ENCODE measurements at regions not wholly inside any gene's neighbourhood (a gene's known extent, or its start where the extent isn't known, plus 50 kb on each side); places are given as distances from the start of the nearest gene placed in this dataset.
"Not testable (repeated sequence)": the region's sequence is repeated elsewhere in the genome, so short reads cannot be mapped to it uniquely, and the experiment has no call there.

GRCh38 chr12:94851396-94852028 lies 152.0 kb downstream of the NDUFA12 start:
- no peaks in the 10 kb centered on the region for H3K36me3 Mint-ChIP-seq (ENCODE audit: low read depth)
- H3K27me3 Mint-ChIP-seq (ENCODE audit: low read depth): peaks cover 31% of the 10 kb centered on the region
- no peak overlapping the region for H3K4me3 Mint-ChIP-seq
- H3K4me1 Mint-ChIP-seq (ENCODE audit: low read depth): peaks cover 7% of the 10 kb centered on the region
- ATAC-seq: no peak
- CTCF ChIA-PET: no interaction called here
- no peak overlapping the region for H3K27ac Mint-ChIP-seq
- no peaks in the 10 kb centered on the region for H3K9me3 Mint-ChIP-seq (ENCODE audit: insufficient read depth)
- POLR2A ChIA-PET: no interaction called here
- no peak for DNase-seq

DNA sequence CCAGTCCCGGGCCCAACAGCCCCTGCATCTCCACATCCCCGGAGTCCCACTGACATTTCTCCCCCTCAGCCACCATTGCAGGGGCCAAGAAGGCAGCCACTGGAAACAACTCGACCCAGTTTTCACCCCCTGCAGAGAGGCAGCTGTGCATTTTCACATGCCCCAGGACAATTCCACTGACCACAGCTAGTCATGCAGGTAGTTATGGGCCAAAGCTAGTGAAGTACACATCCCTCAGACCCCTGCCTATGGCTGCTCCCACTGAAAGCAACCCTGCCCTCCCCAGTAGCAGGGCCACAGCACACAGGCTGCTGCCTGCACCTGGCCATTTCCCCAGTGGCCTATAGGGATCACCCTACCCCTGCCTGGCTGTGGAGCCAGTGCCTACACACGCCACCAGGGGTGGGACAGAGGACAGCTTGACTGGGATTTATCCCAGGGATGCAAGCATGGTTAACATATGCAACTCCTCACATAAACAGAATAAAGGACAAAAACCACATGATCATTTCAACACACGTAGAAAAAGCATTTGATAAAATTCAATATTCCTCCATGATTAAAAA lies 154.0 kb downstream of the NDUFA12 start:
- ChIA-PET CTCF (no interaction called here), POLR2A (no interaction called here)
- H3K4me1 Mint-ChIP-seq (ENCODE audit: low read depth): no peaks in the 10 kb centered on the region
- H3K36me3 Mint-ChIP-seq (ENCODE audit: low read depth): no peaks in the 10 kb centered on the region
- no peak overlapping the region for H3K4me3 Mint-ChIP-seq
- ATAC-seq: no peak
- H3K27ac Mint-ChIP-seq: no peak overlapping the region
- no peaks in the 10 kb centered on the region for H3K9me3 Mint-ChIP-seq (ENCODE audit: insufficient read depth)
- H3K27me3 Mint-ChIP-seq (ENCODE audit: low read depth): peaks cover 33% of the 10 kb centered on the region
- DNase-seq: no peak

DNA sequence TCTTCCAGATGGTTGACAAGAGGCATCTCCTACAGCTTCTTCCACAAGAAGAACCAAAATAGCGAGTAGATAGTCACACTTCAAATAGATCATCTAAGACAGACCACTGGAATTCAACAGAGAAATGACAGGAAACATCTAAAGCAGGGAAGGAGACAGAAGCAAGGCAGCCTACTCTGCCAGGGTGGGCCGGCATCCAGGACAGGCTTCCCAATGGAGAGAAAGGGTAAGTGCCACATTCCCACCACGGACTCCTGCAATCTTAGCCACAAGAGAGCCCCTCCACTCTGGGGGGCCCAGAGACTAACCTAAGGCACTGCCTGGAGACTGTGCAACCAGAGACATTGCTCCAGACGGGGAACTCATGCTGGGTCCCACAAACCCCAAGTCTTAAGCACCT lies 154.5 kb downstream of the NDUFA12 start:
- DNase-seq: no peak
- ATAC-seq: no peak
- Mint-ChIP-seq H3K27me3 (ENCODE audit: low read depth) (peaks cover 33% of the 10 kb centered on the region), H3K4me3 (no peak overlapping the region), H3K9me3 (ENCODE audit: insufficient read depth) (no peaks in the 10 kb centered on the region), H3K4me1 (ENCODE audit: low read depth) (no peaks in the 10 kb centered on the region), H3K27ac (no peak overlapping the region), H3K36me3 (ENCODE audit: low read depth) (no peaks in the 10 kb centered on the region)
- POLR2A ChIA-PET: no interaction called here
- CTCF ChIA-PET: no interaction called here

DNA sequence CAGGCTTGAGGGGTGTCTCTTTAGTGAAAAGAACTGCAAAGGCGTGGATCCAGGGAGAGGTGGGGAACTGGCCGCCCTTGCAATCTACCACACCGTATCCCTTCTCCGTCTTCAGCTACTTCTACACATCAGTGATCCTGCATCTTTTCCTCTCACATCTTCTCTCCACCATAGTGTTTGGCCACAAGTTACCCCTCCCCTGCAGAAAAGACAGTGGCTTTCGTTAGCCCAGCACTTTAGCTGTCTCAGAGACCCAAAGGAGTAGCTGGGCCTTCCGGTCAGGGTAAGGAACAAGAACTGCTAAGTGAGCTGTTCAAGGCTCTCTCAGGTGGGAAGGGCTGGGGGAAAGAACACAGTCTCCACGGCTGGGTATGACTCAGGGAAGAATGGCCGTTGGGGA lies 158.4 kb downstream of the NDUFA12 start:
- ChIA-PET CTCF (no interaction called here), POLR2A (no interaction called here)
- DNase-seq (no peak), ATAC-seq (no peak)
- no peaks in the 10 kb centered on the region for H3K4me1 Mint-ChIP-seq (ENCODE audit: low read depth)
- no peak overlapping the region for H3K27ac Mint-ChIP-seq
- no peak overlapping the region for H3K4me3 Mint-ChIP-seq
- no peaks in the 10 kb centered on the region for H3K9me3 Mint-ChIP-seq (ENCODE audit: insufficient read depth)
- peaks cover 23% of the 10 kb centered on the region for H3K27me3 Mint-ChIP-seq (ENCODE audit: low read depth)
- H3K36me3 Mint-ChIP-seq (ENCODE audit: low read depth): no peaks in the 10 kb centered on the region

GRCh38 chr12:94844452-94844851 lies 159.0 kb downstream of the NDUFA12 start:
- DNase-seq (no peak), ATAC-seq (no peak)
- Mint-ChIP-seq H3K27me3 (ENCODE audit: low read depth) (peaks cover 25% of the 10 kb centered on the region), H3K4me1 (ENCODE audit: low read depth) (no peaks in the 10 kb centered on the region), H3K4me3 (no peak overlapping the region), H3K36me3 (ENCODE audit: low read depth) (no peaks in the 10 kb centered on the region), H3K9me3 (ENCODE audit: insufficient read depth) (no peaks in the 10 kb centered on the region), H3K27ac (no peak overlapping the region)
- ChIA-PET POLR2A (no interaction called here), CTCF (no interaction called here)

GRCh38 chr12:94841904-94842610 lies 161.4 kb downstream of the NDUFA12 start:
- Mint-ChIP-seq H3K27ac (no peak overlapping the region), H3K36me3 (ENCODE audit: low read depth) (no peaks in the 10 kb centered on the region), H3K9me3 (ENCODE audit: insufficient read depth) (no peaks in the 10 kb centered on the region), H3K27me3 (ENCODE audit: low read depth) (peaks cover 20% of the 10 kb centered on the region), H3K4me3 (no peak overlapping the region), H3K4me1 (ENCODE audit: low read depth) (no peaks in the 10 kb centered on the region)
- ChIA-PET POLR2A (no interaction called here), CTCF (no interaction called here)
- ATAC-seq: no peak
- DNase-seq: no peak

GRCh38 chr12:94841177-94841576 lies 162.3 kb downstream of the NDUFA12 start:
- no peak for ATAC-seq
- ChIA-PET CTCF (no interaction called here), POLR2A (no interaction called here)
- no peaks in the 10 kb centered on the region for H3K9me3 Mint-ChIP-seq (ENCODE audit: insufficient read depth)
- H3K36me3 Mint-ChIP-seq (ENCODE audit: low read depth): no peaks in the 10 kb centered on the region
- H3K27me3 Mint-ChIP-seq (ENCODE audit: low read depth): peaks cover 20% of the 10 kb centered on the region
- H3K4me3 Mint-ChIP-seq: no peak overlapping the region
- no peak overlapping the region for H3K27ac Mint-ChIP-seq
- H3K4me1 Mint-ChIP-seq (ENCODE audit: low read depth): no peaks in the 10 kb centered on the region
- DNase-seq: no peak

GRCh38 chr12:94839347-94839746 lies 164.2 kb downstream of the NDUFA12 start:
- Mint-ChIP-seq H3K4me1 (ENCODE audit: low read depth) (no peaks in the 10 kb centered on the region), H3K36me3 (ENCODE audit: low read depth) (no peaks in the 10 kb centered on the region), H3K27me3 (ENCODE audit: low read depth) (peaks cover 14% of the 10 kb centered on the region), H3K4me3 (no peak overlapping the region), H3K27ac (no peak overlapping the region), H3K9me3 (ENCODE audit: insufficient read depth) (no peaks in the 10 kb centered on the region)
- POLR2A ChIA-PET: no interaction called here
- CTCF ChIA-PET: no interaction called here
- DNase-seq (no peak), ATAC-seq (no peak)

DNA sequence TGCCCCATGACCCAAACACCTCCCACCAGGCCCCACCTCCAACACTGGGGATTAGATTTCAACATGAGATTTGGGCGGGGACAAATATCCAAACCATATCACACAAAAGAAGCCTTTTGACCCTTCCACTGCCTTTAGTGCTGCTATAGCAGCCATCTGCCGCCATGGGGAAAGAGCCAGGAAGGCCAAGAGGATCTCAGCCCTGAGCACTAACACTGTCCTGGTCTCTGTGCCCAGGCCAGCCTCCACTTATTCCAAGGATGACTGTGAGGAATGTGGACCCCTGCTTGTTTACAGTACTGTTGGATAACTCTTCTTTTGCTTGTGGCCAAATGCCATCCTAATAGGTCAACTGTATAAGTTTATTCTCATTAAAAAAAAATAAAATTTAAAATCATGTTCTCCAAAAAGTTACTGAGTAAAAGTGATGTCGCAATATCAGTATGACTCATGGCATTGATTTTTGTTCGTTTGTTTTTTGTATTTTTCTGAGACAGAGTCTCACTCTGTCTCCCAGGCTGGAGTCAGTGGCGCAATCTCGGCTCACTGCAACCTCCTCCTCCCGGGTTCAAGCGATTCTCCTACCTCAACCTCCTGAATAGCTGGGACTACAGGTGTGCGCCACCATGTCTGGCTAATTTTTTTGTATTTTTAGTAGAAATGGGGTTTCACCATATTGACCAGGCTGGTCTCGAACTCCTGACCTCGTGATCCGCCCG lies 166.4 kb downstream of the NDUFA12 start:
- H3K4me3 Mint-ChIP-seq; DNase-seq; H3K4me1 Mint-ChIP-seq (ENCODE audit: low read depth); H3K36me3 Mint-ChIP-seq (ENCODE audit: low read depth); POLR2A ChIA-PET; ATAC-seq; H3K27me3 Mint-ChIP-seq (ENCODE audit: low read depth); H3K9me3 Mint-ChIP-seq (ENCODE audit: insufficient read depth); H3K27ac Mint-ChIP-seq; CTCF ChIA-PET: not testable (repeated sequence)

GRCh38 chr12:94834036-94834625 lies 169.4 kb downstream of the NDUFA12 start:
- CTCF ChIA-PET: no interaction called here
- POLR2A ChIA-PET: no interaction called here
- peaks cover 15% of the 10 kb centered on the region for H3K4me1 Mint-ChIP-seq (ENCODE audit: low read depth)
- H3K9me3 Mint-ChIP-seq (ENCODE audit: insufficient read depth): no peaks in the 10 kb centered on the region
- H3K4me3 Mint-ChIP-seq: no peak overlapping the region
- H3K27ac Mint-ChIP-seq: no peak overlapping the region
- DNase-seq: no peak
- no peaks in the 10 kb centered on the region for H3K27me3 Mint-ChIP-seq (ENCODE audit: low read depth)
- ATAC-seq: no peak
- no peaks in the 10 kb centered on the region for H3K36me3 Mint-ChIP-seq (ENCODE audit: low read depth)

DNA sequence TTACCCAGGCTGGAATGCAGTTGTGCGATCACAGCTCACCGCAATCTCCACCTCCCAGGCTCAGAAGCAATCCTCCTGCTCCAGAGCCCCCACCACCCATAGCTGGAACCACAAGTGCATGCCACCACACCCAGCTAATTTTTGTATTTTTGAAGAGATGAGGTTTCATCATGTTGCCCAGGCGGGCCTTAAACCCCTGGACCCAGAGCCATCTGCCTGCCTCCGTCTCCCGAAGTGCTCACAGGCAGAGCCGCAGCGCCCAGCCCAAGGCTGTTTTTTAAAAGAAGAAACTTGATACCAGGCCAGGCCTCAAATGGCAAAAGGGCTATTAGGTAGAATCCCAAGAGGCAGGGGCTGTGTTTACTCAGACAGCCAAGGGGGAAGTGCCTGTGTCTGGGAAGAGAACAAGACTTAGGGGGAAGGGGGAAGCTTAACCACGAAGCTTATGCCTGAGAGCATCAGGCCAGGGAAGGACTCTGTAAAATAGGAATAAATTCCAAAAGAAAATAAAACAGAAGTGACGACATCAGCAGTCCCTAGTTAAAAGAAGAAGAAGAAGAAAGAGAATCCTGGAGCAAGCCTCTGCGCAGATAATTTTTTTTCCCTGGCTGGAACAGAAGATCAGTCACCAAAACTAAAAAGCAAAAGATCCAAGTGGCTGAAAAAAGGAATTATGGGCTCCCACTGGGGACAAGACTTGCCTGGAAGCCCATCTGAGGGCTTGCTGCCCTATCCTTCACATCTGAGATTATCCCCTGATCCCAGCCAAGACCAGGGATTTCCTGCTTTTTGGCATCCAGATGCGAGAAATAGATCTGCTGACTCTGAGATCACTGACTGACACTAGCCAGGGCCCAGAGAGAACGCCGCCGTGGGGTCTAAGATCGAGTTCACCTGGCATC lies 170.5 kb downstream of the NDUFA12 start:
- CTCF ChIA-PET: no interaction called here
- DNase-seq (no peak), ATAC-seq (no peak)
- Mint-ChIP-seq H3K36me3 (ENCODE audit: low read depth) (no peaks in the 10 kb centered on the region), H3K4me1 (ENCODE audit: low read depth) (peaks cover 15% of the 10 kb centered on the region), H3K9me3 (ENCODE audit: insufficient read depth) (no peaks in the 10 kb centered on the region), H3K27ac (no peak overlapping the region), H3K4me3 (no peak overlapping the region), H3K27me3 (ENCODE audit: low read depth) (no peaks in the 10 kb centered on the region)
- POLR2A ChIA-PET: no interaction called here

All from activated CD8-positive, alpha-beta T cell treated with anti-CD3 and anti-CD28 coated beads, Interleukin-2, amount 10 ng/mL, durations not matched to agents 7 days and 5 days (primary cell).